ENCODE measurements at regions not wholly inside any gene's neighbourhood (a gene's known extent, or its start where the extent isn't known, plus 50 kb on each side); places are given as distances from the start of the nearest gene placed in this dataset.

DNA sequence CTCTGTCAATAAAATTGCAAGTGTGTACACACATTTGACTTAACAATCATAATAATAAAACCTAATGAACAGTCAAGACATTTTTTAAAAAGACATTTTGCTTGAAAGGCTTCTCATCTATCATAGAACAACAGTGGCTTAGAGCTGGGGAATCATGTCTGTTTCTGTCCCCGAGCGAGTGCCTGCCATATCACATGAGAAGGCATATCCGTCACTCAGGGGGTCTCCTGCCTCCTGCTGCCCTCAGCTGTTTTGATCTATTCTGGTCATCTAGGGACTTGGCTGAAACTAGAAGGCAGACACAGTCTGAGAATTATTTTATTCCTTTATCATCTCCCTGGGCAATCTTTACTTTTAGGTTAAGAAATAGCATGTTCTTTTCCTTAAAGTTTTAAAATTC lies 278.7 kb upstream of the KLF6 start:
- dilution Hi-C loops (cut with MboI; ENCODE audit: extremely low pct_ligation_motif_present, low sequenced_read_pairs), result no loop called here
- Histone ChIP-seq H2AFZ (ENCODE audit: control insufficient read depth, low read length) (no peak overlapping the region), H3K79me2 (ENCODE audit: control insufficient read depth, insufficient read depth, low read length) (no peaks in the 10 kb centered on the region), H3K36me3 (ENCODE audit: control insufficient read depth in 2 of 2, extremely low read depth in 1 of 2, insufficient read depth in 2 of 2, low read length in 2 of 2) (no peaks in the 10 kb centered on the region), H3K4me1 (ENCODE audit: control insufficient read depth, extremely low read depth, insufficient read depth, low read length) (peaks cover 19% of the 10 kb centered on the region), H3K27ac (ENCODE audit: control insufficient read depth, insufficient read depth, low read length) (no peak overlapping the region), H3K9me3 (ENCODE audit: control insufficient read depth, low read depth, low read length) (no peaks in the 10 kb centered on the region), H3K4me2 (ENCODE audit: control insufficient read depth, extremely low read depth, insufficient read depth, low read depth, low read length) (no peak overlapping the region), H4K20me1 (ENCODE audit: control insufficient read depth, extremely low read depth, insufficient read depth, low read length) (no peaks in the 10 kb centered on the region), H3K4me3 (ENCODE audit: control insufficient read depth in 2 of 3, extremely low read depth in 1 of 3, insufficient read depth in 2 of 3, low read depth in 1 of 3, low read length in 3 of 3) (no peak overlapping the region), H3K27me3 (ENCODE audit: control insufficient read depth, extremely low read depth, insufficient read depth, low read length) (no peaks in the 10 kb centered on the region), H3K9me1 (ENCODE audit: control insufficient read depth, extremely low read depth, insufficient read depth, low read length) (no peaks in the 10 kb centered on the region), H3K9ac (ENCODE audit: control insufficient read depth, extremely low read depth, insufficient read depth, low read length) (no peak overlapping the region)
- TF ChIP-seq EZH2 (IDR thresholded peaks at IDR 0.05; ENCODE audit: low read length) (no peak), CTCF (optimal IDR thresholded peaks at IDR 0.05 in 1 of 3, IDR thresholded peaks at IDR 0.05 in 1 of 3, conservative IDR thresholded peaks at IDR 0.05 in 1 of 3; ENCODE audit: extremely low read depth in 1 of 3, insufficient read depth in 2 of 3, low read length in 3 of 3) (no peak)
- FAIRE-seq, result no peak
- no peak for DNase-seq (ENCODE audit: low read depth, low spot score)

DNA sequence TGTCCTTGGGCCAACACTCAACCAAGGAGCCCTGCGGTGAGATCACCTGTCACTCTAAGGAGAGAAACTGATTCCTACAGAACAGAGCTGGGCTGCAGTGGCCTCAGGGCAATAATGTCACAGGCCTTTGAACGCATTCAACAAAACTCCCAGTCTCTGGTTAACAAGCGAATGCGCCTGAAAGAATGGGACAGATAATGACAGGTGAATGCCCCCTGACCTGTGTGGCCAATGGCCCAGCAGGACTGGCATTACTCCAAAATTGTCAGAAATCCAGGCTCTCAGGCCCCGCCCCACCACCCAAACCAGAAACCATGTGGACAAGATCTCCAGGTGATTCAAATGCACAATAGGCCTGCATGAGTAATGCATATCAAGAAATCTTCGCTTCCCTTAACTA lies 277.7 kb upstream of the KLF6 start:
- H3K36me3 ChIP-seq (ENCODE audit: control insufficient read depth in 2 of 2, extremely low read depth in 1 of 2, insufficient read depth in 2 of 2, low read length in 2 of 2), result no peaks in the 10 kb centered on the region
- H3K9ac ChIP-seq (ENCODE audit: control insufficient read depth, extremely low read depth, insufficient read depth, low read length), result no peak overlapping the region
- no peak overlapping the region for H2AFZ ChIP-seq (ENCODE audit: control insufficient read depth, low read length)
- TF ChIP-seq EZH2 (IDR thresholded peaks at IDR 0.05; ENCODE audit: low read length) (no peak), CTCF (optimal IDR thresholded peaks at IDR 0.05 in 1 of 3, IDR thresholded peaks at IDR 0.05 in 1 of 3, conservative IDR thresholded peaks at IDR 0.05 in 1 of 3; ENCODE audit: extremely low read depth in 1 of 3, insufficient read depth in 2 of 3, low read length in 3 of 3) (no peak)
- no peaks in the 10 kb centered on the region for H3K9me1 ChIP-seq (ENCODE audit: control insufficient read depth, extremely low read depth, insufficient read depth, low read length)
- H3K4me3 ChIP-seq (ENCODE audit: control insufficient read depth in 2 of 3, extremely low read depth in 1 of 3, insufficient read depth in 2 of 3, low read depth in 1 of 3, low read length in 3 of 3), result no peak overlapping the region
- no peak overlapping the region for H3K4me2 ChIP-seq (ENCODE audit: control insufficient read depth, extremely low read depth, insufficient read depth, low read depth, low read length)
- dilution Hi-C loops (cut with MboI; ENCODE audit: extremely low pct_ligation_motif_present, low sequenced_read_pairs), result no loop called here
- no peaks in the 10 kb centered on the region for H4K20me1 ChIP-seq (ENCODE audit: control insufficient read depth, extremely low read depth, insufficient read depth, low read length)
- H3K27ac ChIP-seq (ENCODE audit: control insufficient read depth, insufficient read depth, low read length), result no peak overlapping the region
- H3K27me3 ChIP-seq (ENCODE audit: control insufficient read depth, extremely low read depth, insufficient read depth, low read length), result no peaks in the 10 kb centered on the region
- H3K4me1 ChIP-seq (ENCODE audit: control insufficient read depth, extremely low read depth, insufficient read depth, low read length), result peaks cover 11% of the 10 kb centered on the region
- DNase-seq (ENCODE audit: low read depth, low spot score) (no peak), FAIRE-seq (no peak)
- H3K79me2 ChIP-seq (ENCODE audit: control insufficient read depth, insufficient read depth, low read length), result no peaks in the 10 kb centered on the region
- no peaks in the 10 kb centered on the region for H3K9me3 ChIP-seq (ENCODE audit: control insufficient read depth, low read depth, low read length)

All from keratinocyte (primary cell).